Occipital lobe (tissue), 2 donors: ENCODE measurements at regions not wholly inside any gene's neighbourhood (a gene's known extent, or its start where the extent isn't known, plus 50 kb on each side); places are given as distances from the start of the nearest gene placed in this dataset. TPM values are rescaled to one million over a fixed set of nuclear protein-coding genes. Genes with fewer than 3 reads are reported as not detected.

Source experiments
- DNase-seq: peaks from one replicate; lab custom pipeline; 2025; lab: John Stamatoyannopoulos, UW
- small RNA-seq: library from RNA; depleted of rRNA; stranded (forward); fragments of <200 nt; gene quantifications from one replicate; pipeline ENCODE3, GENCODE V24; 2014

DNA sequence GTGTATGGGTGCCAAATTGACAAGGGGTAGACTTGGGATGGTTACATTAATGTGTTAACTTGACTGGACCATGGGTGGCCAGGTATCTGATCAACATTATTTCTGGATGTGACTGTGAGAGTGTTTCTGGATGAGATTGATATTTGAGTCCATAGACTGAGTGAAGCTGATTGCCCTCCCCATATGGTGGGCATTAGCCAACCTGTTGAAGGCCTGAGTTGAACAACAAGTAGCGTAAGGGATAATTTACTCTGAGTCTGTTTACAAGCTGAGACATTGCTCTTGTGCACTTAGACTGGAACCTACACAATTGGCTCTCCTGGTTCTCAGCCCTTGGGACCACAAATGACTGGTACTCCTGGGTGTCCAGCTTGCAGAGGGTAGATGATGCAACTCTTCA, 240.1 kb downstream of the ASXL3 start:
- DNase-seq: no peak

- DNase-seq: no peak
Observed at GRCh38 chr18:33817096-33817495, 239.1 kb downstream of the ASXL3 start.

DNA sequence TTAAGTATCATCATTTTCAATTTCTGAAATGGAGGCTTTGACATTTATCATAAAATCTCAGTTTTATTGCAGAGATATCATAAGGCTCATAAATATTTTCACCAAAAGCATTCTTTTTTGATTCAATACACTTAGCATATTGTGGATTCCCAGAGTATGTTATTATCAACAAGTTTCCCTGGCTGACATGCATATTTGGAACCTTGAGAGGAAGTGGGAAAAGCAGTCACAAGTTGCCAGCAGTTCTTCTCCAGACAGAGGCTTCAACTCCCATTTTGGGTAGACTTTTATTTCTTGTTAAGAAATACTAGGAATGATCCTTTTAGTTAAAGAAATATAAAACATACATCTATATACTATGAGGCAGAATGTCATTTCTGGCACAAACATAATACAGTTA, 236.5 kb downstream of the ASXL3 start:
- DNase-seq: no peak

DNA sequence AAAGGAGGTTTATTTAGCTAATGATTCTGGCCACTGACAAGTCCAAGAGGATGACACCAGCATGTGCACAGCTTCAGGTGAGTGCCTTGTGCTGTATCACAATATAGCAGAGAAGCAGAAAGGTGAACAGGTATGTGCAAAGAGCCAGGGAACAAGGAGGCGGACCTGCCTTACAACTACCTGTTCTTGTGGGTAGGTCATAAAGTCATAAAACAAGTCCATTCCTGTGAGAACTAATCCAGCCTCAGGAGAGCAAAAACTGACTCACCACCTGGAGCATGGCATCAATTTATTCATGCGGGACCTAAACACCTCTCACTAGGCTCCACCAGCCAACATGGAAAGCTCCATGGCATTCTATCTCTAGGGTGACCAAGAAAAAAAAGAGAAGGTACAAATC, 234.2 kb downstream of the ASXL3 start:
- DNase-seq: no peak

DNA sequence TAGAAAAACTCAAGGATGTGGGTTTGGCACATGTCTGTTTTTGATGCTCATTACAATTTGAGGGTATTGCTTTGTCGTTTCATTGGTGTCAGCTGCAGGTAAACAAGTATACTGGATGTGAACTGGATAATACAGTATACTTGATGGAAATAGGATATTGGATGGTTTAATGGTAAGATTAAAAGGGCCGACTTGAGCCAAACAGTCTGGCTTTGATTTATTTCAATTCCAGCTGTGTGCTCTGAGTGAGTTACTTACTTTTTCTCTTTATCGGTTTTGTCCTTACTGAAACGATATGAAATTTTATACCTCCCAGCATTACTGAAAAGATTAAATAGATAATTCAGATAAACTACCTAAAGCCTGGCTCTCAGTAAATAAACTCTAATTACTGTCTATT, 227.6 kb downstream of the ASXL3 start:
- no peak for DNase-seq

DNA sequence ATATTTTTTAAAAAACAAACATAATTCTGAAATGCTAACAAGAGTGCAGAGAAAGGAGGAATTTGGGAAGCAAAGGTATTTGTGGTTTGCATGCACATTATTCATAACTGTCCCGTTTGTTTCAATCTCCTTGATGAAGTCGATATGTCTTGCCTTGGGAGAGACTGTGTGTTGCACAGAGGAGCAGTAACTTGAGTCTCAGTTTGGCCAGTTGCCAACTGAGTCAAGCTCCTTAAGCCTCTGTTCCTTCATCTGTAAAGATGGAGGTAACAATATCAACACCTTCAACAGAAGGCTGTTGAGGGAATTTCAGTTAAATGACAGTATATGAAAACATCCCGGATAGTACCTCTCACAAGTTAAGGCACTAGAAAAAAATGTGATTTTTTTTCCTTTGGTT, 226.2 kb downstream of the ASXL3 start:
- DNase-seq: no peak

DNA sequence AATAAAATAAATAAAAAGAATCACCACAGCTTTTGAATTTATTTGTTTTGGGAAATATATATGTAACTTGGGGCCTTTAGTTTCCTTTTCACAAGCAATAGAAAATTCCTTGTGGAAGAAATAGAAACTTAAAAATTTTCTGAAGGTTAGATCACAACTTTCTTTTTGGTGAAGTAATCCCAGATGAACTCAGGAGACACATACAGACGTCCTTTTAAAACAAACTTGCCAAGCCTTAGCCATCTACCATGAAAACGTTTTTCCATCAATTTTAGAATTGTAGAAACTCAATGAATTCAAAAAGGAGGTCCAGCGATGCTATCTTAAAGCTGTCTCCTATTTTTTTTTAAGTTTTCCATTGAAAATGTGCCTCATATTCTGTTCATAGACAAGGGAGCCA, 225.6 kb downstream of the ASXL3 start:
- no peak for DNase-seq

DNA sequence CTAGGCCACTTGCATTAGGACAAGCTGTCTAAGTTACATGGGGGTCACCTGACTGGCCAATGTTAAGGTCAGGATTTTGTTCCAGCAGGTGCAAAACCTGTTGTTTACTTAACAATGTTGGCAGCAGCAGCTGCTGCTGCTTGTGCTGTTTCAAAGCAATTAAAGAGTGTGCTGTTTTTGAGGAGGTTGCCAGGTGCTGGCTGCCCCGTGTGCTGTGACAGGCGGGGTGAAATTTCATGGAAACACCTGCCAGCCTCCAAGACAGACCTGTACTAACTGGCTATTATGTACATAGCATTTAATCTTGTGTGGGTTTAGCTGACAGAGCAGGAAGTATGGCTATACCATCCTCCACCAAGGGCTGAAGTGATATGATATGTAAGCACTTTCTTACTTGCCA, 224.9 kb downstream of the ASXL3 start:
- DNase-seq: no peak

Small RNAs in the stretch of these regions (small RNA-seq; reads per million reads assigned to genes)
- gene RF00019: not detected
